Fibroblast of lung (primary cell): ENCODE measurements at regions not wholly inside any gene's neighbourhood (a gene's known extent, or its start where the extent isn't known, plus 50 kb on each side); places are given as distances from the start of the nearest gene placed in this dataset.

Experiments
- CTCF ChIP-seq, 2 donors: IDR thresholded peaks in 1 of 2; conservative IDR thresholded peaks in 1 of 2; 1 replicate in 1 of 2; 2 replicates in 1 of 2; pipeline ENCODE4 v1.5.1; 2011 to 2012; ENCODE audit warnings: low read length in 2 of 2, control low read depth in 1 of 2, inconsistent platforms in 1 of 2, low read depth in 1 of 2, mild to moderate bottlenecking in 1 of 2
- EZH2 ChIP-seq: IDR thresholded peaks from 2 replicates; pipeline ENCODE4 v1.5.1; 2012; ENCODE audit warnings: low read length, control low read depth, mild to moderate bottlenecking; ENCODE audit errors: missing control alignments

GRCh38 chr4:4962928-4963327 lies 56.3 kb downstream of the CYTL1 start:
- TF ChIP-seq CTCF (conservative IDR thresholded peaks at IDR 0.05 in 1 of 2, IDR thresholded peaks at IDR 0.05 in 1 of 2; ENCODE audit: low read depth in 1 of 2, low read length in 2 of 2) (no peak), EZH2 (no peak)
